PC-9 (cell line): ENCODE measurements at regions not wholly inside any gene's neighbourhood (a gene's known extent, or its start where the extent isn't known, plus 50 kb on each side); places are given as distances from the start of the nearest gene placed in this dataset.

ENCODE experiments used
- BruUV-seq: library from RNA; stranded (reverse); fragments of 400-500 nt; replicated peaks from 2 replicates; lab custom pipeline; 2021; lab: Mats Ljungman, UMichigan
- CTCF ChIA-PET: fragments of 300-600 bp; sonication (Branson Sonifier 250); formaldehyde crosslinking; loops from one replicate; lab custom pipeline; 2022; ENCODE audit warnings: antibody characterized with exemption; lab: Charles Lee
- POLR2A ChIA-PET: fragments of 300-600 bp; sonication (Branson Sonifier 250); formaldehyde crosslinking; loops from one replicate; lab custom pipeline; 2022; ENCODE audit warnings: antibody characterized with exemption; ENCODE audit not compliant: unreplicated experiment; lab: Charles Lee
- DNase-seq, 2 experiments: peaks; one replicate each; pipeline versions ENCODE4 v3.0.0 to v3.0.0-alpha.2; 2015 to 2022; ENCODE audit warnings: mixed read lengths in 1 of 2
- H2AFZ ChIP-seq: fragments of 200-600 bp; sonication (generic); 2 replicates; pipeline ENCODE4 v1.8.1; 2017; ENCODE audit warnings: antibody characterized with exemption
- H3F3A ChIP-seq: fragments of 200-600 bp; sonication (generic); 2 replicates; pipeline ENCODE4 v1.8.1; 2017; ENCODE audit warnings: antibody characterized with exemption, mild to moderate bottlenecking, low read depth; ENCODE audit not compliant: insufficient read depth
- H3K27ac ChIP-seq: fragments of 200-600 bp; sonication (generic); 2 replicates; pipeline ENCODE4 v1.6.1; 2016; ENCODE audit warnings: mixed run types
- H3K27me3 ChIP-seq: fragments of 200-600 bp; sonication (generic); 2 replicates; pipeline ENCODE4 v1.6.1; 2016; ENCODE audit warnings: low read depth, mixed run types; ENCODE audit not compliant: insufficient read depth
- H3K36me3 ChIP-seq: fragments of 200-600 bp; sonication (generic); 2 replicates; pipeline ENCODE4 v1.6.1; 2016; ENCODE audit warnings: low read depth, mixed run types
- H3K4me1 ChIP-seq: fragments of 200-600 bp; sonication (generic); replicated peaks from 2 replicates; pipeline ENCODE4 v1.6.1; 2016; ENCODE audit warnings: mixed run types; ENCODE audit not compliant: insufficient read depth
- H3K4me2 ChIP-seq: fragments of 200-600 bp; sonication (generic); 2 replicates; pipeline ENCODE4 v1.6.1; 2017; ENCODE audit warnings: mixed run types
- H3K4me3 ChIP-seq: fragments of 200-600 bp; sonication (generic); 2 replicates; pipeline ENCODE4 v1.6.1; 2016; ENCODE audit warnings: mixed run types
- H3K79me2 ChIP-seq: fragments of 200-600 bp; sonication (generic); 2 replicates; pipeline ENCODE4 v1.6.1; 2017; ENCODE audit warnings: low read depth, mixed run types
- H3K9me2 ChIP-seq: fragments of 200-600 bp; sonication (generic); 2 replicates; pipeline ENCODE4 v1.8.1; 2017; ENCODE audit warnings: mild to moderate bottlenecking; ENCODE audit not compliant: insufficient read depth
- H3K9me3 ChIP-seq: fragments of 200-600 bp; sonication (generic); 2 replicates; pipeline ENCODE4 v1.8.1; 2016; ENCODE audit warnings: low read depth; ENCODE audit not compliant: insufficient read depth
- H4K20me1 ChIP-seq: fragments of 200-600 bp; sonication (generic); 2 replicates; pipeline ENCODE4 v1.8.1; 2017; ENCODE audit not compliant: insufficient read depth
- CTCF ChIP-seq: fragments of 200-600 bp; sonication (generic); conservative IDR thresholded peaks from 2 replicates; pipeline ENCODE4 v1.6.1; 2017; ENCODE audit warnings: mixed run types, antibody characterized with exemption, mild to moderate bottlenecking, moderate library complexity
- EZH2 ChIP-seq: fragments of 200-600 bp; sonication (generic); IDR thresholded peaks from 2 replicates; pipeline ENCODE4 v1.8.0; 2017; ENCODE audit warnings: antibody characterized with exemption, low read depth
- intact Hi-C: fragments of 100-400 bp; cut with micrococcal nuclease; formaldehyde crosslinking; loops from one replicate; pipeline ENCODE4 v1.10.0; 2022; ENCODE audit not compliant: unreplicated experiment

GRCh38 chr6:3587660-3588059 is 130.8 kb upstream of the SLC22A23 start:
- Histone ChIP-seq H3K27ac (no peak overlapping the region), H3K4me3 (no peak overlapping the region), H4K20me1 (no peaks in the 10 kb centered on the region), H2AFZ (no peak overlapping the region), H3K4me1 (peaks cover 31% of the 10 kb centered on the region), H3K36me3 (no peaks in the 10 kb centered on the region), H3K9me3 (peaks cover 5% of the 10 kb centered on the region; the same call in 1 of the 2 replicates), H3K79me2 (no peaks in the 10 kb centered on the region), H3F3A (peaks cover 24% of the 10 kb centered on the region), H3K9me2 (no peaks in the 10 kb centered on the region), H3K27me3 (no peaks in the 10 kb centered on the region), H3K4me2 (no peak overlapping the region)
- POLR2A ChIA-PET, result no interaction called here
- CTCF ChIA-PET, result no interaction called here
- BruUV-seq, result no TSS peak
- no peak for DNase-seq
- intact Hi-C loops, result no loop called here
- TF ChIP-seq EZH2 (no peak), CTCF (no peak)

- H2AFZ ChIP-seq, result 0 out of 2 replicates have a peak overlapping the region, but pooled peaks have one; percentile 60
- CTCF ChIA-PET, result no interaction called here
Measured at GRCh38 chr6:3585320-3585935, 128.6 kb upstream of the SLC22A23 start.

GRCh38 chr6:3584606-3585005 is 127.8 kb upstream of the SLC22A23 start:
- H3K9me2 ChIP-seq, result no peaks in the 10 kb centered on the region
- H3K9me3 ChIP-seq, result peaks cover 5% of the 10 kb centered on the region
- ChIA-PET CTCF (no interaction called here), POLR2A (no interaction called here)
- no peaks in the 10 kb centered on the region for H4K20me1 ChIP-seq
- H3K4me3 ChIP-seq, result no peak overlapping the region
- DNase-seq, result no peak
- peak overlapping the region; percentile 47; the same call in 1 of the 2 replicates for H3K4me2 ChIP-seq
- intact Hi-C loops, result no loop called here
- H3F3A ChIP-seq, result peaks cover 16% of the 10 kb centered on the region
- peaks cover 19% of the 10 kb centered on the region for H3K4me1 ChIP-seq
- 0 out of 2 replicates have a peak overlapping the region, but pooled peaks have one; percentile 60 for H3K27ac ChIP-seq
- H3K79me2 ChIP-seq, result no peaks in the 10 kb centered on the region
- H3K36me3 ChIP-seq, result no peaks in the 10 kb centered on the region
- BruUV-seq, result no TSS peak
- no peaks in the 10 kb centered on the region for H3K27me3 ChIP-seq
- TF ChIP-seq EZH2 (no peak), CTCF (no peak)
- H2AFZ ChIP-seq, result no peak overlapping the region

More at GRCh38 chr6:3585320-3585935, 128.6 kb upstream of the SLC22A23 start:
- Histone ChIP-seq H3F3A (peaks cover 16% of the 10 kb centered on the region), H3K27ac (peak overlapping the region; percentile 60), H4K20me1 (no peaks in the 10 kb centered on the region), H3K27me3 (no peaks in the 10 kb centered on the region), H3K36me3 (no peaks in the 10 kb centered on the region), H3K9me3 (peaks cover 5% of the 10 kb centered on the region), H3K4me2 (peak overlapping the region; percentile 47), H3K79me2 (no peaks in the 10 kb centered on the region), H3K4me1 (peaks cover 19% of the 10 kb centered on the region), H3K9me2 (no peaks in the 10 kb centered on the region), H3K4me3 (no peak overlapping the region)
- DNase-seq, result peak in 1 of 2 experiments; percentile 89
- TF ChIP-seq EZH2 (no peak), CTCF (no peak)
- intact Hi-C loops, result no loop called here
- no TSS peak for BruUV-seq
- POLR2A ChIA-PET, result no interaction called here
